ENCODE measurements at regions not wholly inside any gene's neighbourhood (a gene's known extent, or its start where the extent isn't known, plus 50 kb on each side); places are given as distances from the start of the nearest gene placed in this dataset.
"Not testable (repeated sequence)": the region's sequence is repeated elsewhere in the genome, so short reads cannot be mapped to it uniquely, and the experiment has no call there.

- Histone ChIP-seq H3K4me3 (no peak overlapping the region), H3K9me3 (ENCODE audit: low read depth, low read length) (no peaks in the 10 kb centered on the region), H3K36me3 (ENCODE audit: insufficient read depth, low read length) (no peaks in the 10 kb centered on the region), H3K27ac (no peak overlapping the region), H3K9ac (ENCODE audit: insufficient read length) (no peak overlapping the region)
- no peak for TF ChIP-seq FOXP2 (optimal IDR thresholded peaks at IDR 0.05; ENCODE audit: control extremely low read depth, extremely low read length, insufficient read depth)
- TF ChIP-seq EZH2 (IDR thresholded peaks at IDR 0.05): no peak
- no peak for TF ChIP-seq POLR2AphosphoS5 (IDR thresholded peaks at IDR 0.05; ENCODE audit: borderline replicate concordance, low read depth, low read length)
- no peak for DNase-seq (ENCODE audit: low read depth, low spot score)
These were observed 301.3 kb upstream of the ADCY2 start for GRCh38 chr5:7094626-7095025.

GRCh38 chr5:7096294-7096693, 299.6 kb upstream of the ADCY2 start:
- H3K9me3 ChIP-seq (ENCODE audit: low read depth, low read length): no peaks in the 10 kb centered on the region
- no peak overlapping the region for H3K27ac ChIP-seq
- no peak overlapping the region for H3K4me3 ChIP-seq
- no peaks in the 10 kb centered on the region for H3K36me3 ChIP-seq (ENCODE audit: insufficient read depth, low read length)
- DNase-seq (ENCODE audit: low read depth, low spot score): no peak
- no peak overlapping the region for H3K9ac ChIP-seq (ENCODE audit: insufficient read length)
- no peak for TF ChIP-seq POLR2AphosphoS5 (IDR thresholded peaks at IDR 0.05; ENCODE audit: borderline replicate concordance, low read depth, low read length)

GRCh38 chr5:7105358-7105757, 290.6 kb upstream of the ADCY2 start:
- H3K36me3 ChIP-seq (ENCODE audit: insufficient read depth, low read length): no peaks in the 10 kb centered on the region
- H3K9me3 ChIP-seq (ENCODE audit: low read depth, low read length): no peaks in the 10 kb centered on the region
- no peak for DNase-seq (ENCODE audit: low read depth, low spot score)
- H3K27ac ChIP-seq: no peak overlapping the region
- TF ChIP-seq FOXP2 (optimal IDR thresholded peaks at IDR 0.05; ENCODE audit: control extremely low read depth, extremely low read length, insufficient read depth) (no peak), POLR2AphosphoS5 (IDR thresholded peaks at IDR 0.05; ENCODE audit: borderline replicate concordance, low read depth, low read length) (no peak), EZH2 (IDR thresholded peaks at IDR 0.05) (no peak)
- H3K4me3 ChIP-seq: no peak overlapping the region
- H3K9ac ChIP-seq (ENCODE audit: insufficient read length): no peak overlapping the region

GRCh38 chr5:7117961-7118360, 278.0 kb upstream of the ADCY2 start:
- Histone ChIP-seq H3K27ac (no peak overlapping the region), H3K9ac (ENCODE audit: insufficient read length) (no peak overlapping the region), H3K9me3 (ENCODE audit: low read depth, low read length) (no peaks in the 10 kb centered on the region), H3K4me3 (no peak overlapping the region), H3K36me3 (ENCODE audit: insufficient read depth, low read length) (no peaks in the 10 kb centered on the region)
- DNase-seq (ENCODE audit: low read depth, low spot score): no peak
- TF ChIP-seq POLR2AphosphoS5 (IDR thresholded peaks at IDR 0.05; ENCODE audit: borderline replicate concordance, low read depth, low read length) (no peak), FOXP2 (optimal IDR thresholded peaks at IDR 0.05; ENCODE audit: control extremely low read depth, extremely low read length, insufficient read depth) (no peak)

GRCh38 chr5:7131680-7132079, 264.3 kb upstream of the ADCY2 start:
- no peaks in the 10 kb centered on the region for H3K9me3 ChIP-seq (ENCODE audit: low read depth, low read length)
- H3K27ac ChIP-seq: no peak overlapping the region
- H3K4me3 ChIP-seq: no peak overlapping the region
- no peak overlapping the region for H3K9ac ChIP-seq (ENCODE audit: insufficient read length)
- TF ChIP-seq FOXP2 (optimal IDR thresholded peaks at IDR 0.05; ENCODE audit: control extremely low read depth, extremely low read length, insufficient read depth) (no peak), EZH2 (IDR thresholded peaks at IDR 0.05) (no peak), POLR2AphosphoS5 (IDR thresholded peaks at IDR 0.05; ENCODE audit: borderline replicate concordance, low read depth, low read length) (no peak)
- no peaks in the 10 kb centered on the region for H3K36me3 ChIP-seq (ENCODE audit: insufficient read depth, low read length)
- DNase-seq (ENCODE audit: low read depth, low spot score): no peak

- Histone ChIP-seq H3K9me3 (ENCODE audit: low read depth, low read length) (no peaks in the 10 kb centered on the region), H3K4me3 (no peak overlapping the region), H3K27ac (no peak overlapping the region), H3K36me3 (ENCODE audit: insufficient read depth, low read length) (no peaks in the 10 kb centered on the region), H3K9ac (ENCODE audit: insufficient read length) (no peak overlapping the region)
- DNase-seq (ENCODE audit: low read depth, low spot score): no peak
- no peak for TF ChIP-seq FOXP2 (optimal IDR thresholded peaks at IDR 0.05; ENCODE audit: control extremely low read depth, extremely low read length, insufficient read depth)
- no peak for TF ChIP-seq EZH2 (IDR thresholded peaks at IDR 0.05)
- TF ChIP-seq POLR2AphosphoS5 (IDR thresholded peaks at IDR 0.05; ENCODE audit: borderline replicate concordance, low read depth, low read length): no peak
These were observed 249.1 kb upstream of the ADCY2 start for GRCh38 chr5:7146886-7147285.

- H3K27ac ChIP-seq: no peak overlapping the region
- no peak overlapping the region for H3K4me3 ChIP-seq
- H3K36me3 ChIP-seq (ENCODE audit: insufficient read depth, low read length): no peaks in the 10 kb centered on the region
These were observed 238.9 kb upstream of the ADCY2 start for GRCh38 chr5:7157083-7157482.

GRCh38 chr5:7169240-7169878, 226.6 kb upstream of the ADCY2 start:
- no peaks in the 10 kb centered on the region for H3K9me3 ChIP-seq (ENCODE audit: low read depth, low read length)

More at GRCh38 chr5:7157083-7157482, 238.9 kb upstream of the ADCY2 start:
- DNase-seq (ENCODE audit: low read depth, low spot score): no peak
- no peak overlapping the region for H3K9ac ChIP-seq (ENCODE audit: insufficient read length)
- H3K9me3 ChIP-seq (ENCODE audit: low read depth, low read length): no peaks in the 10 kb centered on the region
- no peak for TF ChIP-seq FOXP2 (optimal IDR thresholded peaks at IDR 0.05; ENCODE audit: control extremely low read depth, extremely low read length, insufficient read depth)
- TF ChIP-seq POLR2AphosphoS5 (IDR thresholded peaks at IDR 0.05; ENCODE audit: borderline replicate concordance, low read depth, low read length): no peak
- TF ChIP-seq EZH2 (IDR thresholded peaks at IDR 0.05): no peak

GRCh38 chr5:7170785-7171184, 225.2 kb upstream of the ADCY2 start:
- not testable (repeated sequence) for DNase-seq (ENCODE audit: low read depth, low spot score); H3K27ac ChIP-seq; H3K9ac ChIP-seq (ENCODE audit: insufficient read length); H3K9me3 ChIP-seq (ENCODE audit: low read depth, low read length); H3K36me3 ChIP-seq (ENCODE audit: insufficient read depth, low read length); H3K4me3 ChIP-seq

More at GRCh38 chr5:7169240-7169878, 226.6 kb upstream of the ADCY2 start:
- no peak overlapping the region for H3K9ac ChIP-seq (ENCODE audit: insufficient read length)
- no peak for DNase-seq (ENCODE audit: low read depth, low spot score)
- H3K27ac ChIP-seq: no peak overlapping the region
- no peaks in the 10 kb centered on the region for H3K36me3 ChIP-seq (ENCODE audit: insufficient read depth, low read length)
- TF ChIP-seq EZH2 (IDR thresholded peaks at IDR 0.05) (no peak), POLR2AphosphoS5 (IDR thresholded peaks at IDR 0.05; ENCODE audit: borderline replicate concordance, low read depth, low read length) (no peak), FOXP2 (optimal IDR thresholded peaks at IDR 0.05; ENCODE audit: control extremely low read depth, extremely low read length, insufficient read depth) (no peak)
- no peak overlapping the region for H3K4me3 ChIP-seq
